GM19043 (cell line): ENCODE measurements at regions not wholly inside any gene's neighbourhood (a gene's known extent, or its start where the extent isn't known, plus 50 kb on each side); places are given as distances from the start of the nearest gene placed in this dataset.

Experiments used
- ATAC-seq: cut with Tn5 transposase; IDR thresholded peaks from one replicate; pipeline ENCODE4 v1.9.1; 2021; ENCODE audit warnings: low read depth; ENCODE audit not compliant: unreplicated experiment

GRCh38 chr12:40172879-40173278 is 51.9 kb upstream of the LRRK2 start:
- ATAC-seq, result no peak

- ATAC-seq, result no peak
These were observed 53.3 kb upstream of the LRRK2 start for GRCh38 chr12:40171501-40171900.

GRCh38 chr12:40171066-40171465 is 53.7 kb upstream of the LRRK2 start:
- no peak for ATAC-seq

GRCh38 chr12:40170593-40170992 is 54.2 kb upstream of the LRRK2 start:
- ATAC-seq, result no peak

- peak; percentile 96 for ATAC-seq
These were observed 55.9 kb upstream of the LRRK2 start for GRCh38 chr12:40168868-40169267.

GRCh38 chr12:40168419-40168818 is 56.4 kb upstream of the LRRK2 start:
- ATAC-seq, result peak; percentile 23

- ATAC-seq, result peak; percentile 51
These were observed 56.8 kb upstream of the LRRK2 start for GRCh38 chr12:40168001-40168400.

GRCh38 chr12:40165179-40165578 is 59.3 kb upstream of the SLC2A13 start:
- ATAC-seq, result no peak

GRCh38 chr12:40164034-40164433 is 58.2 kb upstream of the SLC2A13 start:
- no peak for ATAC-seq

- no peak for ATAC-seq
These were observed 56.2 kb upstream of the SLC2A13 start for GRCh38 chr12:40162033-40162432.

GRCh38 chr12:40158592-40159111 is 52.8 kb upstream of the SLC2A13 start:
- peak; percentile 54 for ATAC-seq

- ATAC-seq, result no peak
These were observed 51.5 kb upstream of the SLC2A13 start for GRCh38 chr12:40157336-40157735.

GRCh38 chr12:40156021-40156764 is 50.3 kb upstream of the SLC2A13 start:
- ATAC-seq, result no peak
